SW480 (cell line): ENCODE measurements at regions not wholly inside any gene's neighbourhood (a gene's known extent, or its start where the extent isn't known, plus 50 kb on each side); places are given as distances from the start of the nearest gene placed in this dataset.

Experiments used
- DNase-seq: peaks from one replicate; pipeline ENCODE4 v3.0.0-alpha.2; 2016; ENCODE audit warnings: low spot score

GRCh38 chr11:42593441-42593840, 718.4 kb upstream of the API5 start:
- no peak for DNase-seq

- DNase-seq, result no peak
These were observed 715.9 kb upstream of the API5 start for GRCh38 chr11:42595876-42596275.

DNA sequence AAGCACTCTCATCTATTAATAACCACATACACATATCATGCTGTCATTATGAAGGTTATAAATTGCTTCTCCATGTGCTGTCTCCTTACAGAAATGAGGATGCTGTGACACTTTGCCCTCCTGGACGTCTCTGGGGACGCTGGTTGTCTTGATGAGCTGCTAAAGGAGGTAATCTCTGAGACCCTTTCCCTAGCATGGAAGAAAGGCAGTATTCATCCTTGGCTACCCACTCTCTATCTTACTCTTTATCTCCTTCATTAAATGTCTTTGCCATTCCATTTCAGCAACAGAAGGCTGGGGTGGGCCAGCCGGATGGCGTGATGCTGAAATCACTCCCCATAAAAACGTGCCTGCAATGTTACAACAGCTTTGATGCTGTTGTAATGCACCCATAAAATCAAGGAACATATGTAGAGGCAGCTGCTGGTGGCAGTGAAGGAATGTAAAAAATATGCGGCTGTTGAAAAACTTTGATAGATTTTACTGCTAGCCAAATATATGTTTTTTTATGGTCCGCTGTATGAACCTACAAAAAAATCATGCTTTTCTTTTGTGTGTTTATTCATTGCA, 715.1 kb upstream of the API5 start:
- DNase-seq, result no peak

- DNase-seq, result no peak
These were observed 713.5 kb upstream of the API5 start for GRCh38 chr11:42598341-42598740.

DNA sequence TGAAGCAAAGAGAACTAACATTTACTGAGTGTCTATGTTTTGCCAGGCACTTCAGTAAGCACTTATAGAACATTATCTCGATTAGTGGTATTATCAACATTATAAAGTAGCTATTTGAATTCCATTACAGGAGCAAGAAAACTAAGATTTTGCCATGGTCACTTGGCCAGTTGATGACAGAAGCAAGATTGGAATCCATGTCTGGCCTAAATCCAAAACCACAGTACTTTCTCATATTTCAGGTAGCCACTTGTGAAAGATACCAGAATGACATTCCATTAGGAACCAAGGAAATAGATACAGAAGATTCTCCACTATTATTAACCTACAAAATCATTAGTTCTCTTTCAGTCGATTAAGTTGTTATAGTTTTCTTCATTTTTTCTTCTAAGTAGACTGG, 691.0 kb upstream of the API5 start:
- DNase-seq, result no peak

- DNase-seq, result no peak
These were observed 685.8 kb upstream of the API5 start for GRCh38 chr11:42625757-42626665.

DNA sequence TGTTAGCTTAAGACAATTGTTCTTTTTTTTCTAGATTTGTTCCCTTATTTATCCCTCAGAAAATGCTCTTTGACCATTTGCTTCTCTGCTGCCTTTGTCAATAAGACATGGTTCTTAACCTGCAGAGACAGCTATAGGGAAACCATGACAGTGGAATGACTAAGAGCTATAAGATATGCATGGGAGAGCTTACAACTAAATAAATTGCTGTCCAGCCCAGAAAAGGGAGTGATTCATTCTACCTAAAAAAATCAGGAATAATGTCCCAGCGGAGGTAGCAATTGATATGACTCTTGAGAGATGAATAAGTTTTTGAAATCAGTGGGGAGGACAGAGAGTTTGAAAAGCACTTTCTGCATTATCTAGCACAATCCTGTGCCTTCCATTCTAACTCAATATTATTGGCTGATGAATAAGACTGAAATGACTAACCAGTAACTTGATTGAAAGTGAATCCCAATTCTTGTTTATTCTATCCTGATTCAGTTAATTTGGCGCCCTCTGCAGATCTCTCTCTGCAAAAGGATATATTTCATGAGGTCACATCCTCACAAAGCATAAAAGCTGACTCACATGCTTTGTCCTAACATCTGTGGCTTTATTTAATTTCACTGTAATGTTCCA, 680.5 kb upstream of the API5 start:
- peak; percentile 22 for DNase-seq

- DNase-seq, result no peak
These were observed 664.8 kb upstream of the API5 start for GRCh38 chr11:42646959-42647358.

GRCh38 chr11:42647993-42648392, 663.8 kb upstream of the API5 start:
- DNase-seq, result no peak

DNA sequence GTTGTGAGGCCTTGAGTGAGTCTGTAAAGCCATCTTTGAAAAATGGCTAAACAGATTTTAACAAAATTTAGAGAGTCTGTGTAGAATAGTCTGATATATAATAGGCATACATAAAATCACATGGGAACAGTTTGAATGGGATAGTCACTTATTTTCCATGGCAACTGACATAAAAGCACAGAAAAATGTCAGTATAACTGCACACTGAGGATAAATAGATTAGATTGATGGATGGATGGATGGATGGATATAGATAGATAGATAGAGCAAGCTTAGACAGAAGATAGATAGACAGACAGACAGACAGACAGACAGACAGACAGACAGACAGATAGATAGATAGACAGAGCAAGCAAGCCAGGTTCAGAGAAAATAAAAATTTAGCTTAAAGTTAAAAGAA, 660.2 kb upstream of the API5 start:
- no peak for DNase-seq

DNA sequence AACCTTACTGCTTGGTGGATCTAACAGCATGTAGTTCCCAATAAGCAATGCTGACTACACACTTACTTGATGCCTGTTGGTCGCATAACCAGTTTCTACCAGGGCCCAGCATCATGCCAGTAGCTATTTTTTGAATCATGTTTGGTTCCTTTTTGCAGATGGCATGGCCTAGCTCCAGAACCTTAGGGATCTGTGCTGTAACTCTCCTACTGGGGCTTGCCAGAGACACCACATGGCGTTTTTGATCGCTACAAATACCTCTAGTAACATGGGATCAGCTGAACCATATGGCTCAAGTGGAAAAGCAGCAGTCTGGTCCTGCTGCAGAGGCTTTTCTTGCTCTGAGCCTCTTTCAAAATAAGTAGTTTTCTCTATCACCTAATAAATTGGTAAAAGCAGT, 654.6 kb upstream of the API5 start:
- no peak for DNase-seq

GRCh38 chr11:42661942-42662341, 649.9 kb upstream of the API5 start:
- no peak for DNase-seq

GRCh38 chr11:42669248-42669976, 642.4 kb upstream of the API5 start:
- DNase-seq, result no peak

- no peak for DNase-seq
These were observed 637.4 kb upstream of the API5 start for GRCh38 chr11:42674436-42674835.

GRCh38 chr11:42707541-42707940, 604.3 kb upstream of the API5 start:
- no peak for DNase-seq

GRCh38 chr11:42709216-42709615, 602.6 kb upstream of the API5 start:
- DNase-seq, result no peak

DNA sequence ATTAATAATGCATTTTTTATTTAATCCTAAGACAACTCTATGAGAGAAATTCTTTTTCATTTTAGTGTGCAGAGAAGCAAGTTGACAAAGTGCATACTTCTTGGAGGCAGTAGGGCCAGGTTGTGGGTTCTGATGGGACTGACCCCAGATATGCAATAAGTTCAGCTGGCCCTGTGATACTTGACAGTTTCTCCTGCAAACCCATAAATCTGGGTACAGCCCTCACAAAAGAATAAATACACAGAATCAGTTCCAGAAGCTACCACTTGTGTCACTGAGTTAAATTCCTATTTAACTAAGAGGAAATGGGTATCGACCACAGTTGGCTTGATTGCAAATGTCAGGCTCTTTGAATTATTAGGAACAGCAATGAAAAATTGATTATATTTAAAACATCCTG, 598.5 kb upstream of the API5 start:
- DNase-seq, result no peak

GRCh38 chr11:42713753-42714152, 598.0 kb upstream of the API5 start:
- no peak for DNase-seq

DNA sequence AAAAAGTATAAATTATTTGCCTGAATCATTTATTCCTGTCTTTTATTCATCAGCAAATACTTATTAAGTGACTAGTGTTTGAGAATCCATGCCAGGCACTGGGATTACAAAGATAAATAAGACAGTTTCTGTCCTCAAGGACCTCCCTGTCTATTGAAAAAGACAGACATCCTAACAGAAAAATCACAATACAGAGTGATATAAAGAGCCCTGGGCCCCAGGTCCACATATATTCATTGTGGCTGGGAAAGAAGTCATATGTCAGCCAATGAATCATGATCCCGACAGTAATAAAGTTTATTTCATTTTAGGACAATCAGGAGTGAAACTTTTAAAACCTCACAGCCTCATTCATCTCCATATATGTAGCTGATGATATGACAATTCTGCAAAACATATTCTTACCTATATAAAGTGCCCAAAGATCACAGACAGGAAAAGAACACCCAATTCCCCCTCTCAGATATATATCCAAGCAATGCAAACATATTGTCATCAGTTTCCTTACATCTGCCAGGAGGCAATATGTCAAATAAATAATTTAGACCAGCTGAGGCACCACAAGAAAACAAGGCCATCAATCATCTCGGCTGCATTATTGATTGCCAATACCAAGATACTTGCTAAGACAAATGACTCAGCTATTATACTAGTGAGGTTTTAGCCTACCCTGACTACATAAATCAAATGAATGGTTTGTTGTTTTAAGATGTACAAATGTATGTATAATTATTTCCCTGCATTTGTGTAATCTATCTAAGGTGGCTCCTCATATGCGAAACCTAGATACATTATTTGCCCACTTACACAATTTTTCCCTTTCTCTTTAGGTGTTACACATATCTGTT, 590.9 kb upstream of the API5 start:
- DNase-seq, result no peak

DNA sequence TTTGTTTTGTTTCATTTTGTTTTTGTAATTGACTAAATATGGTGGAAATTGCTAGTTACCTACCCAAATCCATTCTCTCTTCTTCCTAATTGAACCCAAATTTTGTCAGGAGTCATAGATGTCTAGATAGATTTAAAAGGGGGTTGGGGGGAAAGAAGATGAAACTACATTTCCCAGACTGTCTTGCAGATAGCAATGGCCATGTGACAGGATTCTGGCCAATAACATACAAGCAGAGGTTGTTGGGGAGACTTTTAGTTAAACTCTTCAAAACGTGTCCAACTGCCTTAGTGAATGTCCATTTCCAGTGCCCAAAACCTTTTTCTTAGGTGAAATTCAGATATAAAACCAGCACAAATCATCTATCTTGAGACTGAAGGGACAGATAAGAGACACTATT, 583.9 kb upstream of the API5 start:
- no peak for DNase-seq

DNA sequence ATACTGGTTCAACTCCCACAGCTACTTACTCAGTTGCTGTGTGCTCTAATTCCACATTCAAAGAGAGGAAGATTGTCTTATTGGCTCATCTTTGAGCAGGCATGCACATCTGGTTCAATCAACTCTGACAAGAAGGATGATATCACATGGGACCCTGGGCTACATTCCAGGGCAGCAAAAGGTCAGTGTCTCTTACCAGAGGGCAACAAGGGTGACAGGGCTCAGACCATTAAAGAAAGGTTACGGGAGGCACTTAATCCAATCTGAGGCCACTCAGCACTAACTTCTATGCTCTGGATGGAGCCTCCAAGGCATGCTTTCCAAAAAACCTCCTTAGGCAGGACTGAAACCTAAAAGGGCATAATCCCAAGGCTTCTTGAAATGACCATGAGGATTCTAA, 549.4 kb upstream of the API5 start:
- DNase-seq, result no peak

DNA sequence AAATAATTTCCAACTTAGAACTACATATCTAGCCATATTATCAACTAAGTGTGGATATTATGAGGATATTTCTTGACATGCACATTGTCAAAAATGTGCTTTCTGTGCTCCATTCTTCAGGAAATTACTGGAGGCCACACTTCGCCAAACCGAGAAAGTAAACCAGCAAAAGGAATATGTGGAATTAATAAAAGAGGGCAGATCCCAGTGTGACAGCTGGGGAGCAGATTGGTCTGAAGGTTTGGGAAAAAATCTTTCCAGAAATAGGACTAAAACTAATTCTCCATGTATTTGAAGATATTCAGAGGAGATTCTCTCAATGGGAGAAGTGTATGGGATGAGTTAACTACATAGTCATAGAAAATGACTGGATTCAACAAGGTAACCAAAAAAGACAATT, 546.9 kb upstream of the API5 start:
- no peak for DNase-seq
